HepG2 (cell line): ENCODE measurements at regions not wholly inside any gene's neighbourhood (a gene's known extent, or its start where the extent isn't known, plus 50 kb on each side); places are given as distances from the start of the nearest gene placed in this dataset.

Experiments
- ATAC-seq: fragments of 200-7000 bp; cut with Tn5 transposase; 3 replicates; pipeline ENCODE4 v1.9.1; 2020; ENCODE audit warnings: mild to moderate bottlenecking, moderate library complexity
- BruUV-seq: library from RNA; stranded (reverse); fragments of 400-500 nt; replicated peaks from 2 replicates; lab custom pipeline; 2021; lab: Mats Ljungman, UMichigan
- CTCF ChIA-PET: fragments of 300-600 bp; formaldehyde crosslinking; extraction: SDS; loops from one replicate; lab custom pipeline; 2021; ENCODE audit warnings: low total read pairs, inconsistent platforms, low intra/inter-chr PET ratio; lab: Yijun Ruan, JAX
- POLR2A ChIA-PET: fragments of 350-600 bp; sonication (Branson Sonifier 250); formaldehyde crosslinking; loops from one replicate; lab custom pipeline; 2020; ENCODE audit warnings: antibody characterized with exemption, inconsistent platforms; lab: Yijun Ruan, JAX
- DNase-seq: peaks from one replicate; pipeline ENCODE4 v3.0.0-alpha.2; 2015; ENCODE audit warnings: low spot score
- FAIRE-seq: peaks from 3 replicates; lab custom pipeline; 2011; peaks lifted over from hg19 to GRCh38; lab: Jason Lieb, UNC
- H2AFZ ChIP-seq: one replicate; pipeline ENCODE4 v1.6.1; 2011; ENCODE audit warnings: low read length, inconsistent platforms
- H3K27ac ChIP-seq: fragments of 300-600 bp; 3 replicates; pipeline ENCODE4 v1.8.0; 2011; ENCODE audit warnings: mixed run types, mild to moderate bottlenecking, mixed read lengths, low read length, inconsistent platforms; ENCODE audit not compliant: insufficient read depth; ENCODE audit errors: extremely low read length
- H3K27me3 ChIP-seq, 2 experiments: fragments of 200-600 bp in 1 of 2; 2 replicates in 1 of 2; 3 replicates in 1 of 2; pipeline versions ENCODE4 v1.6.0 to v1.8.0; 2011; ENCODE audit warnings: low read length in 2 of 2, mild to moderate bottlenecking in 2 of 2, moderate library complexity in 2 of 2, inconsistent platforms in 1 of 2; ENCODE audit not compliant: insufficient read depth in 2 of 2, control insufficient read depth in 1 of 2
- H3K36me3 ChIP-seq, 2 experiments: fragments of 200-600 bp in 1 of 2; replicated peaks in 1 of 2; 2 replicates in 1 of 2; 3 replicates in 1 of 2; pipeline versions ENCODE4 v1.5.1 to v1.8.0; 2011; ENCODE audit warnings: low read length in 2 of 2, inconsistent platforms in 1 of 2; ENCODE audit not compliant: insufficient read depth in 2 of 2, control insufficient read depth in 1 of 2
- H3K4me1 ChIP-seq: 2 replicates; pipeline ENCODE4 v1.5.1; 2012; ENCODE audit warnings: low read length, inconsistent platforms; ENCODE audit not compliant: insufficient read depth
- H3K4me2 ChIP-seq: 2 replicates; pipeline ENCODE4 v1.6.0; 2011; ENCODE audit warnings: low read depth, low read length, inconsistent platforms
- H3K4me3 ChIP-seq, 3 experiments: fragments of 200-600 bp in 1 of 3; sonication (generic), shearing (Covaris generic) in 1 of 3; replicated peaks in 1 of 3; 2 replicates each; pipeline ENCODE4 v1.5.1; 2011 to 2016; ENCODE audit warnings: low read length in 3 of 3, inconsistent platforms in 2 of 3, low read depth in 2 of 3, mild to moderate bottlenecking in 2 of 3, control low read depth in 1 of 3, mixed read lengths in 1 of 3; ENCODE audit not compliant: insufficient read depth in 1 of 3
- H3K79me2 ChIP-seq: one replicate; pipeline ENCODE4 v1.6.1; 2011; ENCODE audit warnings: low read length, inconsistent platforms; ENCODE audit not compliant: insufficient read depth
- H3K9ac ChIP-seq: 2 replicates; pipeline ENCODE4 v1.6.0; 2011; ENCODE audit warnings: mild to moderate bottlenecking, low read depth, low read length, inconsistent platforms; ENCODE audit not compliant: insufficient read depth
- H3K9me3 ChIP-seq: 2 replicates; pipeline ENCODE4 v1.5.1; 2012; ENCODE audit warnings: mild to moderate bottlenecking, low read length
- H4K20me1 ChIP-seq: 2 replicates; pipeline ENCODE4 v1.6.0; 2011; ENCODE audit warnings: inconsistent platforms, mild to moderate bottlenecking, low read length, moderate library complexity; ENCODE audit not compliant: insufficient read depth
- BCL6 ChIP-seq: IDR thresholded peaks from 2 replicates; pipeline ENCODE4 v1.6.1; 2016; ENCODE audit warnings: missing genetic modification reagents, missing compliant biosample characterization
- CBX5 ChIP-seq: sonication (generic); formaldehyde crosslinking; IDR thresholded peaks from 2 replicates; pipeline ENCODE4 v1.4.0; 2020; ENCODE audit warnings: missing genetic modification reagents, borderline replicate concordance
- ERF ChIP-seq: IDR thresholded peaks from 2 replicates; pipeline ENCODE4 v1.6.1; 2018; ENCODE audit warnings: missing biosample characterization, missing genetic modification reagents
- FOSL1 ChIP-seq: sonication (generic); formaldehyde crosslinking; IDR thresholded peaks from 2 replicates; pipeline ENCODE4 v1.9.0; 2021; ENCODE audit warnings: missing genetic modification reagents, borderline replicate concordance
- PBX3 ChIP-seq: sonication (generic); formaldehyde crosslinking; IDR thresholded peaks from 2 replicates; pipeline ENCODE4 v1.8.1; 2023; ENCODE audit warnings: missing genetic modification reagents, inconsistent platforms, borderline replicate concordance
- SKIL ChIP-seq: sonication (generic); formaldehyde crosslinking; IDR thresholded peaks from 2 replicates; pipeline ENCODE4 v1.8.0; 2022; ENCODE audit warnings: missing genetic modification reagents, mild to moderate bottlenecking, moderate library complexity, borderline replicate concordance
- THAP9 ChIP-seq: sonication (generic); formaldehyde crosslinking; IDR thresholded peaks from 2 replicates; pipeline ENCODE4; 2020; ENCODE audit warnings: missing genetic modification reagents, mild to moderate bottlenecking, borderline replicate concordance
- ZBTB46 ChIP-seq: sonication (generic); formaldehyde crosslinking; IDR thresholded peaks from 2 replicates; pipeline ENCODE4 v1.4.0; 2020; ENCODE audit warnings: mild to moderate bottlenecking, missing genetic modification reagents, borderline replicate concordance
- WGBS: methylation state at CpG from one replicate; pipeline ENCODE4 v1.1.6; 2017; ENCODE audit warnings: low lambda C conversion rate; 5-methylcytosine and 5-hydroxymethylcytosine counted together
- in situ Hi-C: cut with HindIII; loops from 2 replicates; pipeline ENCODE4 v1.10.0; 2017; ENCODE audit warnings: low pct_unique_long_range_greater_than_20kb; ENCODE audit not compliant: extremely low pct_ligation_motif_present
- intact Hi-C: fragments of 100-400 bp; cut with micrococcal nuclease; formaldehyde crosslinking; loops from one replicate; pipeline ENCODE4 v1.10.0; 2022; ENCODE audit not compliant: unreplicated experiment

GRCh38 chr5:130529111-130529510 is 624.8 kb downstream of the CHSY3 start:
- intact Hi-C loops: no loop called here
- Histone ChIP-seq H3K79me2 (no peaks in the 10 kb centered on the region), H3K9ac (no peak overlapping the region), H3K4me1 (no peaks in the 10 kb centered on the region), H3K27me3 (no peaks in the 10 kb centered on the region; a peak in 1 of 5 replicates), H2AFZ (no peak overlapping the region), H3K36me3 (no peaks in the 10 kb centered on the region), H3K4me3 (no peak overlapping the region), H3K9me3 (no peaks in the 10 kb centered on the region), H3K4me2 (no peak overlapping the region), H3K27ac (no peak overlapping the region), H4K20me1 (no peaks in the 10 kb centered on the region)
- 69% methylated on average over 1 of the region's 1 CpG for WGBS
- in situ Hi-C loops: no loop called here
- FAIRE-seq (no peak), ATAC-seq (no peak), DNase-seq (no peak)
- POLR2A ChIA-PET: no interaction called here
- BruUV-seq: no TSS peak
- CTCF ChIA-PET: no interaction called here
- TF ChIP-seq FOSL1 (CRISPR knock-in tag): no peak
- TF ChIP-seq BCL6: no peak
- TF ChIP-seq PBX3: no peak
- no peak for TF ChIP-seq ZBTB46 (CRISPR knock-in tag)
- no peak for TF ChIP-seq CBX5 (CRISPR knock-in tag)
- no peak for TF ChIP-seq ERF (CRISPR knock-in tag)
- no peak for TF ChIP-seq SKIL (CRISPR knock-in tag)
- TF ChIP-seq THAP9 (CRISPR knock-in tag): no peak
